Left ventricle myocardium inferior (tissue), 1 donor: ENCODE measurements at regions not wholly inside any gene's neighbourhood (a gene's known extent, or its start where the extent isn't known, plus 50 kb on each side); places are given as distances from the start of the nearest gene placed in this dataset.
"Not testable (repeated sequence)": the region's sequence is repeated elsewhere in the genome, so short reads cannot be mapped to it uniquely, and the experiment has no call there.

ENCODE experiments used
- DNase-seq: peaks from one replicate; pipeline ENCODE4 v3.0.0-alpha.2; 2020
- H3K27ac ChIP-seq: fragments of 200-600 bp; replicated peaks from 2 replicates; pipeline ENCODE4 v1.8.0; 2021
- H3K27me3 ChIP-seq: fragments of 200-600 bp; 2 replicates; pipeline ENCODE4 v1.8.0; 2021; ENCODE audit warnings: low read depth
- H3K36me3 ChIP-seq: fragments of 200-600 bp; 2 replicates; pipeline ENCODE4 v1.8.0; 2021
- H3K4me1 ChIP-seq: fragments of 200-600 bp; 2 replicates; pipeline ENCODE4 v1.8.0; 2021
- H3K4me3 ChIP-seq: fragments of 200-600 bp; 2 replicates; pipeline ENCODE4 v1.8.0; 2021; ENCODE audit warnings: mild to moderate bottlenecking, moderate library complexity
- H3K9me3 ChIP-seq: fragments of 200-600 bp; replicated peaks from 2 replicates; pipeline ENCODE4 v1.8.0; 2021
- intact Hi-C: fragments of 100-400 bp; cut with micrococcal nuclease; formaldehyde crosslinking; loops from one replicate; pipeline ENCODE4 v1.11.0; 2022
- TF ChIP-seq, protein P1 (sequence below): fragments of 200-600 bp; IDR thresholded peaks from 2 replicates; pipeline ENCODE4 v1.8.0; 2021; ENCODE audit warnings: antibody characterized with exemption, mild to moderate bottlenecking, borderline replicate concordance
- donor health status: DM: no; HTN: yes; CAD: no; lungs with severe emphysema.

DNA sequence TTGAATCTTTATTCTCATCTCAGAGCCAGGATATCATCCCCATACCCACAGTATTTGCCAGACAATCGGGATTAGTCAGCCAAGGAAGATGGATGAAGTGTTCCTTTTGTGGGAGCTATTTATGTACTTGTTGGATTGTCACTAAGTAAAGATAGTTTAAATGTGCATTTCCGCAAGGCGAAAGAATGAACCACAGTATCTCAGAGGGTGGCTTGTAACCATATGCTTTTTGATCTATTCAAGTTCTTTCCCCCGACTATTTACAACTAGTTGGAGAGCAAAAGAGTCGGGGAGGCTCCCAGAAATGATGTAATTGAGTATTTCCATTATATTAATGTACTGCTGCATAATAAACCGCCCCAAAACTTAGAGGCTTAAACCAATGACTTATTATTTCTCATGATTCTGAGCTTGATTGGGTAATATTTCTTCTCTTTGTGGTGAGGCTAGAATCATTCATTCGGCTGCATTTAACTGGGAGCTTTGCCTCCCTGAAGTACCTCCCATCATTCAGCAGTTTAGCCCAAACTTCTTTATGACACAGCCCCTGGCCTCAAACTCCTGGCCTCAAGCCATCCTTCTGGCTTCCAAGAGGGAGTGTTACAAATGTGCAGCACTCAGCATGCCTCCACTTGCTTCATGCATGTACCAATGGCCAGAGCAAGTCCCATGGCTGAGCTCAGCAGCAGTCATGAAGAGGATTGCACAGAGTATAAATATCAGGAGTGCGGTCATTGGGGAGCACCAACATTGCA is 423.7 kb downstream of the METTL4 start:
- TF ChIP-seq, protein P1, sequence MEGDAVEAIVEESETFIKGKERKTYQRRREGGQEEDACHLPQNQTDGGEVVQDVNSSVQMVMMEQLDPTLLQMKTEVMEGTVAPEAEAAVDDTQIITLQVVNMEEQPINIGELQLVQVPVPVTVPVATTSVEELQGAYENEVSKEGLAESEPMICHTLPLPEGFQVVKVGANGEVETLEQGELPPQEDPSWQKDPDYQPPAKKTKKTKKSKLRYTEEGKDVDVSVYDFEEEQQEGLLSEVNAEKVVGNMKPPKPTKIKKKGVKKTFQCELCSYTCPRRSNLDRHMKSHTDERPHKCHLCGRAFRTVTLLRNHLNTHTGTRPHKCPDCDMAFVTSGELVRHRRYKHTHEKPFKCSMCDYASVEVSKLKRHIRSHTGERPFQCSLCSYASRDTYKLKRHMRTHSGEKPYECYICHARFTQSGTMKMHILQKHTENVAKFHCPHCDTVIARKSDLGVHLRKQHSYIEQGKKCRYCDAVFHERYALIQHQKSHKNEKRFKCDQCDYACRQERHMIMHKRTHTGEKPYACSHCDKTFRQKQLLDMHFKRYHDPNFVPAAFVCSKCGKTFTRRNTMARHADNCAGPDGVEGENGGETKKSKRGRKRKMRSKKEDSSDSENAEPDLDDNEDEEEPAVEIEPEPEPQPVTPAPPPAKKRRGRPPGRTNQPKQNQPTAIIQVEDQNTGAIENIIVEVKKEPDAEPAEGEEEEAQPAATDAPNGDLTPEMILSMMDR = no peak
- intact Hi-C loops = no loop called here
- H3K27me3 ChIP-seq = no peaks in the 10 kb centered on the region
- H3K36me3 ChIP-seq = no peaks in the 10 kb centered on the region
- no peak overlapping the region for H3K4me3 ChIP-seq
- no peaks in the 10 kb centered on the region for H3K4me1 ChIP-seq
- DNase-seq = peak; percentile 29
- peaks cover 9% of the 10 kb centered on the region for H3K9me3 ChIP-seq
- H3K27ac ChIP-seq = no peak overlapping the region

GRCh38 chr18:2148823-2149222 is 422.5 kb downstream of the METTL4 start:
- Histone ChIP-seq H3K36me3 (no peaks in the 10 kb centered on the region), H3K9me3 (peaks cover 9% of the 10 kb centered on the region), H3K27me3 (no peaks in the 10 kb centered on the region), H3K4me1 (no peaks in the 10 kb centered on the region), H3K4me3 (no peak overlapping the region), H3K27ac (no peak overlapping the region)
- intact Hi-C loops = no loop called here
- no peak for DNase-seq
- TF ChIP-seq, protein P1 = no peak

GRCh38 chr18:2150566-2150965 is 420.7 kb downstream of the METTL4 start:
- no peak for DNase-seq
- TF ChIP-seq, protein P1 = no peak
- Histone ChIP-seq H3K4me3 (no peak overlapping the region), H3K4me1 (no peaks in the 10 kb centered on the region), H3K9me3 (no peaks in the 10 kb centered on the region), H3K36me3 (no peaks in the 10 kb centered on the region), H3K27ac (no peak overlapping the region), H3K27me3 (no peaks in the 10 kb centered on the region)
- intact Hi-C loops = no loop called here

GRCh38 chr18:2154278-2154677 is 417.0 kb downstream of the METTL4 start:
- Histone ChIP-seq H3K36me3 (no peaks in the 10 kb centered on the region), H3K4me1 (no peaks in the 10 kb centered on the region), H3K9me3 (no peaks in the 10 kb centered on the region), H3K4me3 (no peak overlapping the region), H3K27me3 (no peaks in the 10 kb centered on the region), H3K27ac (no peak overlapping the region)
- DNase-seq = no peak
- TF ChIP-seq, protein P1 = no peak
- intact Hi-C loops = no loop called here

- H3K27ac ChIP-seq = no peak overlapping the region
- H3K4me1 ChIP-seq = no peaks in the 10 kb centered on the region
- H3K36me3 ChIP-seq = no peaks in the 10 kb centered on the region
- intact Hi-C loops = no loop called here
- no peaks in the 10 kb centered on the region for H3K9me3 ChIP-seq
- DNase-seq = no peak
- TF ChIP-seq, protein P1 = no peak
- no peaks in the 10 kb centered on the region for H3K27me3 ChIP-seq
- no peak overlapping the region for H3K4me3 ChIP-seq
Measured at GRCh38 chr18:2164644-2165550, 406.4 kb downstream of the METTL4 start.

DNA sequence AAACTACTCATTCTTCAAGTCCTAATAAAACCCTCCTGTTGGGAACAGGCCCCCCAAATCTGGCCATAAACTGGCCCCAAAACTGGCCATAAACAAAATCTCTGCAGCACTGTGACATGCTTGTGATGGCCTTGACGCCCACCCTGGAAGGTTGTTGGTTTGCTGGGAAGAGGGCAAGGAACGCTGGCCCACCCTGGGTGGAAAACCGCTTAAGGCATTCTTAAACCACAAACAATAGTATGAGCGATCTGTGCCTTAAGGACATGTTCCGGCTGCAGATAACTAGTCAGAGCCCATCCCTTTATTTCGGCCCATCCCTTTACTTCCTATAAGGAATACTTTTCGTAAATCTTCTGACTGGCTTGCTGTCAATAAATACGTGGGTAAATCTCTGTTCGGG is 404.4 kb downstream of the METTL4 start:
- intact Hi-C loops = not testable (repeated sequence)

More for the DNA sequence above, 404.4 kb downstream of the METTL4 start:
- H3K4me3 ChIP-seq, DNase-seq, H3K36me3 ChIP-seq, H3K27me3 ChIP-seq, H3K27ac ChIP-seq, H3K9me3 ChIP-seq: not testable (repeated sequence)
- peaks cover 13% of the 10 kb centered on the region for H3K4me1 ChIP-seq
